ENCODE measurements at regions not wholly inside any gene's neighbourhood (a gene's known extent, or its start where the extent isn't known, plus 50 kb on each side); places are given as distances from the start of the nearest gene placed in this dataset.

DNA sequence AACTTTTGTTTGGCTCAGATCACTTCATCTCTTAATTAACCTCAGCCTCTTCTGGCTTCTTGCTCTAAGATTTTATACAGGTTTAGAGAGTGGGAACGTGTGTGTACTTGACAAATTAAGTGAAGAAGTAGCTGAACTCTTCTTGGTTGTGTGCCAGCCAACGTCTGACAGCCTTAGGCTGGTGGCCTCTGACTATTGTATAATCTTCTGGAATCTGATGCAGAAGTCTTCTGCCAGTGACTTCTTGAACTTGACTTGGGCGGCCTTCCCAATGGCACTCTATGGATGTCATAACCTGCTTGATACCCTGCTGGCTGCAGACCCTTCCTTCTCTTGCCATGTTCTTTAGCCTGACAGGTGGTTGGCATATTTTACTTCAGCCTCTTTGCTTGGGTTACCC, 660.5 kb downstream of the DOK5 start:
- TF ChIP-seq CTCF (IDR thresholded peaks at IDR 0.05) (no peak), ZFX (IDR thresholded peaks at IDR 0.05; ENCODE audit: borderline replicate concordance) (no peak)
